HG02870 (cell line): ENCODE measurements at regions not wholly inside any gene's neighbourhood (a gene's known extent, or its start where the extent isn't known, plus 50 kb on each side); places are given as distances from the start of the nearest gene placed in this dataset.
A peak's percentile ranks its signal among the peaks of the same experiment; 100 is the strongest.

Experiments
- ATAC-seq: cut with Tn5 transposase; IDR thresholded peaks from one replicate; pipeline ENCODE4 v1.9.1; 2021; ENCODE audit warnings: mild to moderate bottlenecking, moderate library complexity; ENCODE audit not compliant: unreplicated experiment

- ATAC-seq: no peak
These were observed 337.6 kb upstream of the NR3C2 start for GRCh38 chr4:148779771-148780170.

GRCh38 chr4:148778980-148779675 is 336.9 kb upstream of the NR3C2 start:
- ATAC-seq: no peak

GRCh38 chr4:148776941-148777340 is 334.7 kb upstream of the NR3C2 start:
- no peak for ATAC-seq

GRCh38 chr4:148774134-148774533 is 331.9 kb upstream of the NR3C2 start:
- no peak for ATAC-seq

- ATAC-seq: no peak
These were observed 331.1 kb upstream of the NR3C2 start for GRCh38 chr4:148773313-148773712.

- no peak for ATAC-seq
These were observed 328.6 kb upstream of the NR3C2 start for GRCh38 chr4:148770848-148771247.

GRCh38 chr4:148770377-148770776 is 328.2 kb upstream of the NR3C2 start:
- ATAC-seq: no peak

- ATAC-seq: no peak
These were observed 322.5 kb upstream of the NR3C2 start for GRCh38 chr4:148764720-148765119.

GRCh38 chr4:148757171-148757570 is 315.0 kb upstream of the NR3C2 start:
- ATAC-seq: no peak

- ATAC-seq: no peak
These were observed 307.2 kb upstream of the NR3C2 start for GRCh38 chr4:148749403-148749802.

- ATAC-seq: no peak
These were observed 305.6 kb upstream of the NR3C2 start for GRCh38 chr4:148747721-148748268.

GRCh38 chr4:148740701-148741100 is 298.5 kb upstream of the NR3C2 start:
- no peak for ATAC-seq

- ATAC-seq: no peak
These were observed 295.0 kb upstream of the NR3C2 start for GRCh38 chr4:148737061-148737770.

- peak; percentile 67 for ATAC-seq
These were observed 293.4 kb upstream of the NR3C2 start for GRCh38 chr4:148735432-148736155.

GRCh38 chr4:148730766-148731165 is 288.6 kb upstream of the NR3C2 start:
- no peak for ATAC-seq

- no peak for ATAC-seq
These were observed 287.9 kb upstream of the NR3C2 start for GRCh38 chr4:148730082-148730640.

- ATAC-seq: no peak
These were observed 275.8 kb upstream of the NR3C2 start for GRCh38 chr4:148717988-148718387.

GRCh38 chr4:148716431-148717052 is 274.3 kb upstream of the NR3C2 start:
- no peak for ATAC-seq

GRCh38 chr4:148704291-148704690 is 262.1 kb upstream of the NR3C2 start:
- ATAC-seq: no peak

- ATAC-seq: no peak
These were observed 252.5 kb upstream of the NR3C2 start for GRCh38 chr4:148694702-148695101.
